ENCODE measurements at regions not wholly inside any gene's neighbourhood (a gene's known extent, or its start where the extent isn't known, plus 50 kb on each side); places are given as distances from the start of the nearest gene placed in this dataset.
"Not testable (repeated sequence)": the region's sequence is repeated elsewhere in the genome, so short reads cannot be mapped to it uniquely, and the experiment has no call there.

DNA sequence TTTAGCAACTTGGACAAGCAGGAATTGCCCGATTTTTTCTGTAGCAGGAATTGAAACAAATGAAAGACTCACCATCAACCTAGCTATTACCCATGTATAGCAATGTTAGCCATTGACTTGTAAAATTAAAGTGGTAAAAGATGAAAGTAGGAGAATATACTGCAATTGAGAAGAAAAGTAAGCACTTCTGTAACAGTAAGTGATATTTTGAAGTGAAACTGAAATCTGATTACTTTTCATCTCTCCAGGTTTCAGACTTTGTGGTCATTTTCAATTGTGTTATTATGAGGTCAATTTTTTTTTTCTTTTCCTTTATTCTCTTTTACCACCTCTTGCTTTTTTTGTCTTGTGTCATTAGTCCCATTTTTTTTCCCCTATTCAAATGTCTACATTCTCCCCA is 1078.2 kb downstream of the ZPLD1 start:
- no peaks in the 10 kb centered on the region for H3K4me1 ChIP-seq
- H3K9me3 ChIP-seq: no peaks in the 10 kb centered on the region
- H3K27me3 ChIP-seq: no peaks in the 10 kb centered on the region
- H3K27ac ChIP-seq: no peak overlapping the region
- H3K4me3 ChIP-seq: no peak overlapping the region
- no peaks in the 10 kb centered on the region for H3K36me3 ChIP-seq
- intact Hi-C loops (cut with DNase I; ENCODE audit: low total_unique reads): no loop called here
- no peak for DNase-seq
- TF ChIP-seq POLR2A (IDR thresholded peaks at IDR 0.05): no peak
- TF ChIP-seq CTCF (IDR thresholded peaks at IDR 0.05): no peak

DNA sequence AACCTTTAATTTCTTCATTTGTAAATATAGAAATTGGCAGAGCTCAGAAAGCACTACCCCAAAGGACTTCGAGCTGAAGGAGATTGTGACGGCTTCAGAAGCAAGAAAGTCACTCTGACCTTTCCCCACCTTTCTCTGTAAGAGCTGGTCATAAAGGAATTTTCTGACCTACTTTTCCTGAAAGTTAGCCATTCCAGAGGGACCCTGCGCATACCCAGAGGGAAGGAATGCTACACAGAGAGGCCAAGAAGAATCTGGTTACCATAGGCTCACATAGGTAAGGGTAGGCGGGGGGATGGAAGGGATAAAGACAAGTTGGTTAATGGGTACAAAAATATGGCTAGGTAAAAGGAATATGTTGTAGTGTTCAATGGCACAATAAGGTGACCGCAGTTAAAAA is 1080.3 kb downstream of the ZPLD1 start:
- no peaks in the 10 kb centered on the region for H3K4me1 ChIP-seq

GRCh38 chr3:103516950-103517349 is 1082.1 kb downstream of the ZPLD1 start:
- H3K36me3 ChIP-seq: no peaks in the 10 kb centered on the region
- no peak overlapping the region for H3K4me3 ChIP-seq
- no peak overlapping the region for H3K27ac ChIP-seq
- no peaks in the 10 kb centered on the region for H3K9me3 ChIP-seq
- TF ChIP-seq POLR2A (IDR thresholded peaks at IDR 0.05) (no peak), CTCF (IDR thresholded peaks at IDR 0.05) (no peak)
- no peaks in the 10 kb centered on the region for H3K4me1 ChIP-seq
- DNase-seq: no peak
- H3K27me3 ChIP-seq: no peaks in the 10 kb centered on the region
- intact Hi-C loops (cut with DNase I; ENCODE audit: low total_unique reads): no loop called here

More for the DNA sequence above, 1080.3 kb downstream of the ZPLD1 start:
- Histone ChIP-seq H3K4me3 (no peak overlapping the region), H3K9me3 (no peaks in the 10 kb centered on the region), H3K27me3 (no peaks in the 10 kb centered on the region), H3K36me3 (no peaks in the 10 kb centered on the region), H3K27ac (no peak overlapping the region)
- DNase-seq: no peak
- intact Hi-C loops (cut with DNase I; ENCODE audit: low total_unique reads): no loop called here
- TF ChIP-seq CTCF (IDR thresholded peaks at IDR 0.05): no peak
- no peak for TF ChIP-seq POLR2A (IDR thresholded peaks at IDR 0.05)

DNA sequence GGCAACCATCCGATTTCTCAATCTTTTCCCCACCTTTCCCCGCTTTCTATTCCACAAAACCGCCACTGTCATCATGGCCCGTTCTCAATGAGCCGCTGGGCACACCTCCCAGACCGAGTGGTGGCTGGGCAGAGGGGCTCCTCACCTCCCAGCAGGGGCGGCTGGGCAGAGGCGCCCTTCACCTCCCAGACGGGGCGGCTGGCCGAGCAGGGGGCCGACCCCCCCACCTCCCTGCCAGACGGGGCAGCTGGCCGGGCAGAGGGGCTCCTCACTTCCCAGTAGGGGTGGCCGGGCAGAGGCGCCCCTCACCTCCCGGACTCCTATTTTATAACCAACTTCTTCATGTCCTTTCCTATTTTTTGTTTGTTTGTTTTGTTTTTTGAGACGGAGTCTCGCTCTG is 1096.5 kb downstream of the ZPLD1 start:
- intact Hi-C loops (cut with DNase I; ENCODE audit: low total_unique reads); H3K27ac ChIP-seq; H3K27me3 ChIP-seq; H3K9me3 ChIP-seq; H3K36me3 ChIP-seq; H3K4me3 ChIP-seq; H3K4me1 ChIP-seq; DNase-seq: not testable (repeated sequence)

- Histone ChIP-seq H3K27ac (no peak overlapping the region), H3K36me3 (no peaks in the 10 kb centered on the region), H3K27me3 (no peaks in the 10 kb centered on the region), H3K4me3 (no peak overlapping the region), H3K9me3 (no peaks in the 10 kb centered on the region), H3K4me1 (no peaks in the 10 kb centered on the region)
- DNase-seq: no peak
- intact Hi-C loops (cut with DNase I; ENCODE audit: low total_unique reads): no loop called here
- no peak for TF ChIP-seq CTCF (IDR thresholded peaks at IDR 0.05)
- no peak for TF ChIP-seq POLR2A (IDR thresholded peaks at IDR 0.05)
These were observed 1098.2 kb downstream of the ZPLD1 start for GRCh38 chr3:103532986-103533385.

DNA sequence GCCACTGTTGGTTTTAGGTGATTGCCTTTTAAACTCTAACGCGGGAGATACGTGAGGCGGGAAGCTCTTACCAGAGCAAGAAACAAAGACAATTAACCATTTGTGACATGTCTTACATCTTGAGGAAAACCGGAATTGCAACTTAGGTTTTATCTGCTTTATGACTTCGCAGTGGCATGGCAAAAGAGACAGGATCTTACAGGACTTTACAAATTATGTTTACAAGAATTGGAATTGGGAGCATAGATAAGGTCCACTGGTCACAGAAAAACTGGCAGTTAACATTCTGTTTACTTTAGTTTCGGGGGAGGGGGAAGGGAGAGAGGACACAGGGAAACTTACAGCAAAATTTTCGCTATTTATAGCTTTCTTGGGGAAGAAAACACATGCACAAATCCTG is 1119.6 kb downstream of the ZPLD1 start:
- no peak overlapping the region for H3K27ac ChIP-seq
- intact Hi-C loops (cut with DNase I; ENCODE audit: low total_unique reads): no loop called here
- H3K36me3 ChIP-seq: no peaks in the 10 kb centered on the region
- H3K4me3 ChIP-seq: no peak overlapping the region
- H3K9me3 ChIP-seq: no peaks in the 10 kb centered on the region
- no peak for TF ChIP-seq POLR2A (IDR thresholded peaks at IDR 0.05)
- no peak for TF ChIP-seq CTCF (IDR thresholded peaks at IDR 0.05)
- no peak for DNase-seq
- H3K4me1 ChIP-seq: no peaks in the 10 kb centered on the region
- H3K27me3 ChIP-seq: no peaks in the 10 kb centered on the region

DNA sequence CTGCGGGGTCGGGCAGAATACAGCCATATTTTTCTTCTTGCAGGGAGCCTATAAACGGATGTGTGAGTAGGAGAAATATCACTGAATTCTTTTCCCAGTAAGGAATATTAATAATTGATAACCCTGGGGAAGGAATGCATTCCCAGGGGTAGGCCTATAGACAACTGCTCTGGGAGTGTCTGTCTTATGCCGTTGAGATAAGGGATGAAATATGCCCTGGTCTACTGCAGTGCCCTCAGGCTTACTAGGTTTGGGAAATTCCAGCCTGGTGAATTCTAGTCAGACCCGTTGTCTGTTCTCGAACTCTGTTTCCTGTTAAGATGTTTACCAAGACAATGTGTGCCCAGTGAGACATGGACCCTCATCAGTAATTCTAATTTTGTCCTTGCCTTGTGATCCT is 1129.3 kb downstream of the ZPLD1 start:
- H3K27me3 ChIP-seq; DNase-seq; H3K4me3 ChIP-seq; H3K9me3 ChIP-seq; intact Hi-C loops (cut with DNase I; ENCODE audit: low total_unique reads); H3K36me3 ChIP-seq; H3K4me1 ChIP-seq; H3K27ac ChIP-seq: not testable (repeated sequence)
